ENCODE measurements at regions not wholly inside any gene's neighbourhood (a gene's known extent, or its start where the extent isn't known, plus 50 kb on each side); places are given as distances from the start of the nearest gene placed in this dataset.

GRCh38 chr13:107034236-107034872 lies 466.4 kb upstream of the ARGLU1 start:
- in situ Hi-C loops (cut with MboI; ENCODE audit: low pct_unique_long_range_greater_than_20kb, low sequenced_read_pairs), result no loop called here
- DNase-seq, result no peak

- in situ Hi-C loops (cut with MboI; ENCODE audit: low pct_unique_long_range_greater_than_20kb, low sequenced_read_pairs), result no loop called here
- DNase-seq, result no peak
Observed at GRCh38 chr13:107031716-107032115, 463.8 kb upstream of the ARGLU1 start.

- in situ Hi-C loops (cut with MboI; ENCODE audit: low pct_unique_long_range_greater_than_20kb, low sequenced_read_pairs), result no loop called here
- DNase-seq, result no peak
Observed at GRCh38 chr13:107028751-107029150, 460.8 kb upstream of the ARGLU1 start.

DNA sequence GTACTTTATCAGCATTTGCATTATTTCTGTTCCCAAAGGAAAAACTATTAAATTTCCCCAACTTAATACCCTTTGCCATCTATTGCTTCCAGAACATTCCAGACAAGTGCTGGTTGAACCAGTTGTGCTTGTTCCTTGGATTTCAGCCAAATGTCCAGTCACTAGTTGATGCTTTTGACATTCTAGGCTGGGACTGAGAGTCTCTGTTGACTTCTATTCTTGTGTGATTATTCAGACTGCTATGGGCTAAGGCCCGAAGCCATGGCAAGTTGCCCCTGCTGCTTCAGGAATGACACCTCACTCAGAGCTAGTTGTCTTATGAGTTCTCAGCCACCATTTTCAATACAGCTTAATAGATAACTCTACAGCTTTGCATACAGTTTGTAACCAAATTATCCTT lies 458.1 kb upstream of the ARGLU1 start:
- no peak for DNase-seq
- in situ Hi-C loops (cut with MboI; ENCODE audit: low pct_unique_long_range_greater_than_20kb, low sequenced_read_pairs), result no loop called here

- in situ Hi-C loops (cut with MboI; ENCODE audit: low pct_unique_long_range_greater_than_20kb, low sequenced_read_pairs), result no loop called here
- no peak for DNase-seq
Observed at GRCh38 chr13:107023335-107023734, 455.4 kb upstream of the ARGLU1 start.

DNA sequence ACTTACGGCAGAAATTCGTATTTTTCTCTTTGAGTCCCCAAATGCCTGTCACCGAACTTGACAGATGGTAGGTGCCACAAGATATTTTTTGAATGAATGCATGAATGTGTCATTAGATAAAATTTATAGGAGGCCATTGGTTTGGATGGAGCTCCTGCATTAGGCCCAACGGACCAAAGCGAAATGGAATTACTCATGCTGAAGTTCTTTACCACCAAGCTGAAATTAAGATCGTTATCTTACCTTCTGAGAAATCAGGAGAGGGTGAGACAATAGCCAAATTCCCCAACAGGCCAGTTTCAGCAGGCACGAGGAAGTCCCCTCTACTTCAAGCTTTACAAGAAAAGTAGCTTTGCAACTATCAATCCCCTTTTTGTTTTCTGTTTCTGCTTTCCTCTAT lies 452.5 kb upstream of the ARGLU1 start:
- in situ Hi-C loops (cut with MboI; ENCODE audit: low pct_unique_long_range_greater_than_20kb, low sequenced_read_pairs), result no loop called here
- DNase-seq, result peak; percentile 11

DNA sequence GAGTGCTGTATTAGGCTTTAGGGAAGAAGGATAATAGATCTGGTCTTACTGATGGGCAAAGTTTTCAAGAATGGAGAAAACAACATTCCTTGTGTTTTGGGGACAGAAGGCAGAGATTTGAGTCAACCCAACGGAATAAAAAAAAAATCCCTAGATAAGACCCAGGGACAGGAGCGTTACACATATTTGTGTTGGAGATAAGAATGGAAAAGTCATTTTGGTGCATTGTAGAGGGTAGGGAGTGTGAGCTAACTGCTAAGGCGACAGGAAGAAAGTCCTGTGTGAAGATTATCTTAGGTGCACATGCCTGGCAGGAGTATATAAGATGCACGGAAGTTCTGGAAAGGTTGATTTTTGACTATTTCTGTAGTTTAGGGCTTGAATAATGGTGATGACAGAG lies 450.3 kb upstream of the ARGLU1 start:
- in situ Hi-C loops (cut with MboI; ENCODE audit: low pct_unique_long_range_greater_than_20kb, low sequenced_read_pairs), result no loop called here
- DNase-seq, result no peak

- DNase-seq, result no peak
- in situ Hi-C loops (cut with MboI; ENCODE audit: low pct_unique_long_range_greater_than_20kb, low sequenced_read_pairs), result no loop called here
Observed at GRCh38 chr13:107006661-107007060, 438.7 kb upstream of the ARGLU1 start.

GRCh38 chr13:107005577-107005976 lies 437.6 kb upstream of the ARGLU1 start:
- DNase-seq, result no peak
- in situ Hi-C loops (cut with MboI; ENCODE audit: low pct_unique_long_range_greater_than_20kb, low sequenced_read_pairs), result no loop called here

DNA sequence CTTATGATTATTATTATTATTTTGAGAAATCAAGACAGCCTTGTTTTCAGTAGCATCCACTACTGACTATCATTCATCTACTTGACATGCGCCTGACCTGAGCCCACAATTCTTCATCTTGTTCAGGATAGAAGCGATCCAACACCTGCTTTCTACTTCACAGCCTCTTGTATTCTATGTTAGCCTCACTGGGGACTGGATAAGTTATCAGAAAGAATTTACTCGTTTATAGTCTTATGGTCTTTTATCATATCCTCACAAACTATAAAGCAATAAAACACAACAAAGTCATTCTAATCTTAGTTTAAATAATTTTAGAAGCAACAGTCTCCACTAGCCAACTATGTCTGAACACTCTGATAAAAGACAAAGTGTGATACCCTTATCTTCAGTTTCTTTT lies 436.0 kb upstream of the ARGLU1 start:
- in situ Hi-C loops (cut with MboI; ENCODE audit: low pct_unique_long_range_greater_than_20kb, low sequenced_read_pairs), result no loop called here

DNA sequence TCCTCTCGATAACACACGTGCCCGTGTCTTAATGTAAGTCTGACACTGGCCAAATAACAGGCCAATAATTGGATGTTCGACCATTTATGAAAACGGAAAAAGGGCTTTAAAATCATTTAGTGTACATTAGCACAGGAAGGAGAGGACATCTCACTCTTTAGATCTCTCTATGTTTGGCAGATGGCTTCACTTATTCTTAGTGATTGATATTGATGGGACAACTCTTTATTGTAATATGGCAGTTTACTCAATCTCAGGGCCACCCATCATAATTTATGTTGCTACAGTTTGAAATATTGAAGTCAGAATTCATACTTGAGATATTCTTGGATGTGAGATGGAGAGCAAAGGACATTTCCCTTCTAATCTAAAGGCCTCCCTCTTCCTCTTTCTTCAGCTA lies 430.7 kb upstream of the ARGLU1 start:
- in situ Hi-C loops (cut with MboI; ENCODE audit: low pct_unique_long_range_greater_than_20kb, low sequenced_read_pairs), result no loop called here

More for the DNA sequence above, 436.0 kb upstream of the ARGLU1 start:
- no peak for DNase-seq

GRCh38 chr13:106997696-106998095 lies 429.8 kb upstream of the ARGLU1 start:
- in situ Hi-C loops (cut with MboI; ENCODE audit: low pct_unique_long_range_greater_than_20kb, low sequenced_read_pairs), result no loop called here
- DNase-seq, result no peak

More for the DNA sequence above, 430.7 kb upstream of the ARGLU1 start:
- DNase-seq, result no peak

DNA sequence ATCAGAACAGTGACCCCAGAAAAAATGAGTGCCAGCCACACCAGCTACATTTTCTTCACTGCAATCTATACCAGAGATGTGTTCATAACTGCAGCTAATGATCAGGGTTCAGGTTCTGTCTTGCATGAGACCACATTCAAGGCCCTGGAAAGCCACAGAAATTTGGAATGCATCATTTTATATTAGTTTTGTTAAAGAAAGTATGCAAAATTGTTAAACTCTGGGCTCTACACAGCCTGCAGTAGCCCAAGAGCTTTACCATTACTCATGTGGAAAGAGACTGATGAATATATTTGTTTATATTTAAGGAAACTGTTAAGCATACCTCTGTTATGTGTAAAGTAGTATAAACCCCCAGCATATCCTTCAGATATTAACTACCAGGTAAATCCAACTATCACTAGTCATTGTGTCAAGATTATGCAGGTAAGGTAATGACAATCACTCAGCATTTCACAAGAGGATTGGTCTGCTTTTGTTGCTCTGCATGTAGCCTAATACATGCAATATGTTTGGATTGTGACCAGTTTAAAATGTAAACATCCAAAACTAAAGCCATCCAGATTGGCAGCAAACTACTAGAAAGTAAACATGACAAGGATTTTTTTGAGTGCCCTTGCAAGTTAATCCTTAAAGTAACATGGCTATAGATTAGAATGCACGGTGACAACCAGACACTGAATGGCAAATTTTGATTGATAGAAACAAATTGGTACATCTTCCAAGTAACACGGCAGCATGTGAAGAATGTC lies 429.1 kb upstream of the ARGLU1 start:
- in situ Hi-C loops (cut with MboI; ENCODE audit: low pct_unique_long_range_greater_than_20kb, low sequenced_read_pairs), result no loop called here
- no peak for DNase-seq

DNA sequence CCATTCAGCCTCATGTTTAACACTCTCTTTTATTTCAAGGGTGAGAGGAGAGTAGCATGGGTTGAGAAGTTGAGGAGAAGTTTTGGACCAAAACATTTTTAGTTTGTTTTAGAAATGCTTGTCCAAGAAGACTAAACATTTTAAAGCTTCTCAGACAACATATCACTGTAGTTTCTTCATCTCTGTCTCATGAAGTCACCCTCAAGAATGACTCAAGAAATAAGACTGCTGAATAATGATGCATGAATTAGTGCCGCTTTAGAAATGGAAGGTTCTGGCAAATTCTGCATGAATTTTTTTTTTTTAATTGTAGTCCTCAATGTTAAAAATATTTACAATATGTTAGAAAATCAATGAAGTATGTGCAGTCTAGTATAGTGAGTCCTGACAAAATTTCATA lies 422.7 kb upstream of the ARGLU1 start:
- DNase-seq, result no peak
- in situ Hi-C loops (cut with MboI; ENCODE audit: low pct_unique_long_range_greater_than_20kb, low sequenced_read_pairs), result no loop called here

DNA sequence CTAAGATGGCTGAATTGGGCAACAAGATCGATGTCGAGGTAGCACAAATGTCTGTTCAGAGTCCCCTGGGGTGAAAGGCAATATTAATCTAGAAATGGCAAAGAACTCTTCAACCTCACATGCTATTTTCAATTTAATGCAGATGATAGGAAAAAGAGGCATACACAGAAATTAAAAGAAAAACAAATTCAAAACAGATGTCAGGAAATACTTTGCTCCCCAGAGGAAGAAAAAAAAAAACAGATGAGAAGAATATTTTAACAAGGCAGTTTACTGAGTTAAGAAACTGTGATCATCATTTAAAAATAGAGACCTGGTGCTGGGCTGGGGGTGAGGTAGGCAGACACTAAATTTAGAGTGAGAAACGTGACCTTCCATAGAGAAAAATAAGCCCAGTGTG lies 421.9 kb upstream of the ARGLU1 start:
- in situ Hi-C loops (cut with MboI; ENCODE audit: low pct_unique_long_range_greater_than_20kb, low sequenced_read_pairs), result no loop called here

GRCh38 chr13:106987427-106987785 lies 419.5 kb upstream of the ARGLU1 start:
- in situ Hi-C loops (cut with MboI; ENCODE audit: low pct_unique_long_range_greater_than_20kb, low sequenced_read_pairs), result no loop called here
- DNase-seq, result no peak

More for the DNA sequence above, 421.9 kb upstream of the ARGLU1 start:
- no peak for DNase-seq

GRCh38 chr13:106986687-106987426 lies 418.9 kb upstream of the ARGLU1 start:
- in situ Hi-C loops (cut with MboI; ENCODE audit: low pct_unique_long_range_greater_than_20kb, low sequenced_read_pairs), result no loop called here
- DNase-seq, result no peak

DNA sequence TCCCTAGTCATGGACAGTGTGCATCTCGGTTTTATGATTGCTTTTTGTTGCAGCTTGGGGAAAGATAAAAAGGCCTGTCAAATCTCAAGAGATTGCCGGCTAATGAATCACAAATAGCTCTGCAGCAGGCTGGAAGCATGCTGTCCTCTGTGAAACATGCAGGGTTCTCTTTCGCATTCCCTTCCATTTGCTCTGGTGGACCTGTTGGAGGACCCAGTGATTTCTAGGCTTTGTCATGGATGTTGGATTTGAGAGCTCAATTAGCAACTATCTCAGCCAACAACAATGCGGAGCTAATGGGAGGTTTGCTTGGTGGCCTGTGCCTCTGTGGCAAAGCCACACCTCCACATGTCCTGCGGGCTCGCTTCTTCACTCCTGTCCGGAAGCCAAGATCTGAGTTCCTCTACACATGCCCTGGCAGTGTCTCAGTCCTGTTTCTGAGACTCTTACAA lies 418.1 kb upstream of the ARGLU1 start:
- in situ Hi-C loops (cut with MboI; ENCODE audit: low pct_unique_long_range_greater_than_20kb, low sequenced_read_pairs), result no loop called here
- no peak for DNase-seq

- DNase-seq, result no peak
- in situ Hi-C loops (cut with MboI; ENCODE audit: low pct_unique_long_range_greater_than_20kb, low sequenced_read_pairs), result no loop called here
Observed at GRCh38 chr13:106985481-106985880, 417.5 kb upstream of the ARGLU1 start.

DNA sequence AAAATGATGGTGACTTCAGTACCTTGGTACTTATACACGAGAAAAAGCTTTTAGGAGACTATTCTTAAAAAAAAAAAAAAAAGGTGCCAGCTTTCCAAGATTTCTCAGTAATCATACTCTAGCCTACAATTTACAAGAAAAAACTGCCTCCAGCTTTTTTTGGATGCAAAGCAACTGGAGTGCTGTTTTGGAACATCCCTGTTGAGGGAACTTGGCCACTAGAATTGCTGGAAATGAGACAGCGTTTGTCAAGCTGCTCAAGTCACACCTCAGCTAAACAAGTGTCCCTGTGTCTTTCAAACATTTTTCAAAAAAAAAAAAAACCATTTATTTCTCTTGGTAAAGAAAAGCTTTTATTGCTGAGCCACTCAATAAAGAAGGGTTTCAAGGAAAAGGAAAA lies 413.1 kb upstream of the ARGLU1 start:
- in situ Hi-C loops (cut with MboI; ENCODE audit: low pct_unique_long_range_greater_than_20kb, low sequenced_read_pairs), result no loop called here
- DNase-seq, result no peak

Data from KBM-7 (cell line).